ENCODE measurements at regions not wholly inside any gene's neighbourhood (a gene's known extent, or its start where the extent isn't known, plus 50 kb on each side); places are given as distances from the start of the nearest gene placed in this dataset.
A peak's percentile ranks its signal among the peaks of the same experiment; 100 is the strongest.
"Not testable (repeated sequence)": the region's sequence is repeated elsewhere in the genome, so short reads cannot be mapped to it uniquely, and the experiment has no call there.

- H3K4me3 ChIP-seq (ENCODE audit: low read depth, low read length): no peak overlapping the region
- DNase-seq (ENCODE audit: low read depth): no peak
- no peak for TF ChIP-seq CTCF (conservative IDR thresholded peaks at IDR 0.05; ENCODE audit: low read depth, low read length)
Measured at GRCh38 chr2:128604045-128604444, 285.4 kb upstream of the HS6ST1 start.

GRCh38 chr2:128604581-128604980 is 285.9 kb upstream of the HS6ST1 start:
- DNase-seq (ENCODE audit: low read depth): not testable (repeated sequence)

GRCh38 chr2:128605421-128605820 is 286.8 kb upstream of the HS6ST1 start:
- H3K4me3 ChIP-seq (ENCODE audit: low read depth, low read length): no peak overlapping the region
- no peak for DNase-seq (ENCODE audit: low read depth)
- no peak for TF ChIP-seq CTCF (conservative IDR thresholded peaks at IDR 0.05; ENCODE audit: low read depth, low read length)

More at GRCh38 chr2:128604581-128604980, 285.9 kb upstream of the HS6ST1 start:
- not testable (repeated sequence) for H3K4me3 ChIP-seq (ENCODE audit: low read depth, low read length)

- TF ChIP-seq CTCF (conservative IDR thresholded peaks at IDR 0.05; ENCODE audit: low read depth, low read length): no peak
- no peak overlapping the region for H3K4me3 ChIP-seq (ENCODE audit: low read depth, low read length)
- DNase-seq (ENCODE audit: low read depth): no peak
Measured at GRCh38 chr2:128605931-128606330, 287.3 kb upstream of the HS6ST1 start.

GRCh38 chr2:128606837-128607236 is 288.2 kb upstream of the HS6ST1 start:
- no peak overlapping the region for H3K4me3 ChIP-seq (ENCODE audit: low read depth, low read length)
- no peak for DNase-seq (ENCODE audit: low read depth)
- TF ChIP-seq CTCF (conservative IDR thresholded peaks at IDR 0.05; ENCODE audit: low read depth, low read length): no peak

GRCh38 chr2:128607440-128607839 is 288.8 kb upstream of the HS6ST1 start:
- no peak overlapping the region for H3K4me3 ChIP-seq (ENCODE audit: low read depth, low read length)
- no peak for DNase-seq (ENCODE audit: low read depth)
- TF ChIP-seq CTCF (conservative IDR thresholded peaks at IDR 0.05; ENCODE audit: low read depth, low read length): no peak

GRCh38 chr2:128607911-128608506 is 289.3 kb upstream of the HS6ST1 start:
- DNase-seq (ENCODE audit: low read depth): no peak
- TF ChIP-seq CTCF (conservative IDR thresholded peaks at IDR 0.05; ENCODE audit: low read depth, low read length): peak; percentile 12
- H3K4me3 ChIP-seq (ENCODE audit: low read depth, low read length): no peak overlapping the region
